WTC11 (cell line): ENCODE measurements at regions not wholly inside any gene's neighbourhood (a gene's known extent, or its start where the extent isn't known, plus 50 kb on each side); places are given as distances from the start of the nearest gene placed in this dataset.

Source experiments
- CTCF ChIP-seq: fragments of 200-600 bp; IDR thresholded peaks from 2 replicates; pipeline ENCODE4 v1.8.0; 2022; ENCODE audit warnings: antibody characterized with exemption
- TEAD1 ChIP-seq: sonication (generic); formaldehyde crosslinking; IDR thresholded peaks from 2 replicates; pipeline ENCODE4 v1.8.0; 2022; ENCODE audit warnings: mild to moderate bottlenecking, missing genetic modification reagents
- ZBTB43 ChIP-seq: sonication (generic); formaldehyde crosslinking; IDR thresholded peaks from 2 replicates; pipeline ENCODE4 v1.8.1; 2023; ENCODE audit warnings: mild to moderate bottlenecking, missing genetic modification reagents

- TF ChIP-seq TEAD1 (CRISPR knock-in tag), result no peak
- no peak for TF ChIP-seq CTCF
- TF ChIP-seq ZBTB43 (CRISPR knock-in tag), result no peak
Measured at GRCh38 chr4:3654036-3654807, 112.0 kb upstream of the ADRA2C start.
